Liver (tissue), 8 donors: ENCODE measurements at regions not wholly inside any gene's neighbourhood (a gene's known extent, or its start where the extent isn't known, plus 50 kb on each side); places are given as distances from the start of the nearest gene placed in this dataset.

ENCODE experiments used
- DNase-seq: peaks from one replicate; pipeline ENCODE4 v3.0.0-alpha.2; 2017; ENCODE audit warnings: low spot score
- H3K27ac ChIP-seq, 2 donors: one replicate each; pipeline ENCODE4 v1.7.0; 2013; ENCODE audit warnings: inconsistent platforms in 2 of 2, low read length in 2 of 2, control low read depth in 1 of 2, low read depth in 1 of 2, mild to moderate bottlenecking in 1 of 2
- H3K27me3 ChIP-seq, 4 donors: one replicate each; pipeline versions ENCODE4 v1.6.1 to v1.7.0; 2013; ENCODE audit warnings: low read length in 3 of 4, inconsistent platforms in 1 of 4, mild to moderate bottlenecking in 1 of 4, moderate library complexity in 1 of 4; ENCODE audit not compliant: control insufficient read depth in 4 of 4, insufficient read depth in 4 of 4
- H3K36me3 ChIP-seq, 4 donors: one replicate each; pipeline versions ENCODE4 v1.6.1 to v1.7.0; 2013; ENCODE audit warnings: low read length in 3 of 4, mild to moderate bottlenecking in 3 of 4, low read depth in 1 of 4, moderate library complexity in 1 of 4; ENCODE audit not compliant: control insufficient read depth in 4 of 4, insufficient read depth in 3 of 4
- H3K4me1 ChIP-seq, 4 donors: one replicate each; pipeline versions ENCODE4 v1.6.1 to v1.7.0; 2013; ENCODE audit warnings: low read length in 3 of 4, mild to moderate bottlenecking in 3 of 4, moderate library complexity in 1 of 4; ENCODE audit not compliant: control insufficient read depth in 4 of 4, insufficient read depth in 4 of 4
- H3K4me3 ChIP-seq, 3 donors: one replicate each; pipeline versions ENCODE4 v1.6.1 to v1.7.0; 2013; ENCODE audit warnings: low read length in 3 of 3, control low read depth in 1 of 3, low read depth in 1 of 3, mild to moderate bottlenecking in 1 of 3
- H3K9ac ChIP-seq, 2 donors: one replicate each; pipeline ENCODE4 v1.7.0; 2013; ENCODE audit warnings: low read length in 2 of 2, mild to moderate bottlenecking in 2 of 2, moderate library complexity in 2 of 2, control low read depth in 1 of 2, low read depth in 1 of 2
- H3K9me3 ChIP-seq, 4 donors: one replicate each; pipeline versions ENCODE4 v1.6.1 to v1.7.0; 2013; ENCODE audit warnings: low read length in 3 of 4; ENCODE audit not compliant: control insufficient read depth in 4 of 4
- CTCF ChIP-seq: fragments of 150-350 bp; IDR thresholded peaks from 2 replicates; pipeline ENCODE4 v1.5.1; 2017; ENCODE audit warnings: improper control_type of control experiment, low read depth, low read length; ENCODE audit not compliant: missing input control
- EGR1 ChIP-seq, 2 donors: IDR thresholded peaks; 2 replicates each; pipeline ENCODE4 v1.6.1; 2016 to 2018; ENCODE audit warnings: antibody characterized with exemption in 2 of 2, low read depth in 2 of 2
- FOXA1 ChIP-seq: IDR thresholded peaks from 2 replicates; pipeline ENCODE4 v1.6.1; 2016; ENCODE audit warnings: antibody characterized with exemption
- FOXA2 ChIP-seq: IDR thresholded peaks from 2 replicates; pipeline ENCODE4 v1.6.1; 2016; ENCODE audit warnings: antibody characterized with exemption
- GABPA ChIP-seq, 2 donors: IDR thresholded peaks in 1 of 2; conservative IDR thresholded peaks in 1 of 2; 2 replicates each; pipeline ENCODE4 v1.6.1; 2016; ENCODE audit warnings: antibody characterized with exemption in 2 of 2, mild to moderate bottlenecking in 1 of 2, moderate library complexity in 1 of 2
- HNF4A ChIP-seq, 2 donors: conservative IDR thresholded peaks; 2 replicates each; pipeline ENCODE4 v1.6.1; 2016; ENCODE audit warnings: antibody characterized with exemption in 2 of 2, mild to moderate bottlenecking in 2 of 2
- HNF4G ChIP-seq: IDR thresholded peaks from 2 replicates; pipeline ENCODE4 v1.6.1; 2016; ENCODE audit warnings: antibody characterized with exemption
- JUND ChIP-seq, 2 donors: IDR thresholded peaks; 2 replicates each; pipeline ENCODE4 v1.6.1; 2016; ENCODE audit warnings: antibody characterized with exemption in 2 of 2
- MAX ChIP-seq: IDR thresholded peaks from 2 replicates; pipeline ENCODE4 v1.6.1; 2016; ENCODE audit warnings: antibody characterized with exemption
- NR2F2 ChIP-seq: IDR thresholded peaks from 2 replicates; pipeline ENCODE4 v1.6.1; 2016; ENCODE audit warnings: antibody characterized with exemption
- RAD21 ChIP-seq, 2 donors: IDR thresholded peaks; 2 replicates each; pipeline ENCODE4 v1.6.1; 2016; ENCODE audit warnings: antibody characterized with exemption in 2 of 2, mild to moderate bottlenecking in 2 of 2
- REST ChIP-seq: IDR thresholded peaks from 2 replicates; pipeline ENCODE4 v1.6.1; 2016; ENCODE audit warnings: antibody characterized with exemption, mild to moderate bottlenecking
- RXRA ChIP-seq, 2 donors: IDR thresholded peaks; 2 replicates each; pipeline ENCODE4 v1.6.1; 2017 to 2018; ENCODE audit warnings: antibody characterized with exemption in 2 of 2, mild to moderate bottlenecking in 1 of 2
- SP1 ChIP-seq: IDR thresholded peaks from 2 replicates; pipeline ENCODE4 v1.6.1; 2018; ENCODE audit warnings: antibody characterized with exemption, mild to moderate bottlenecking
- TAF1 ChIP-seq: conservative IDR thresholded peaks from 2 replicates; pipeline ENCODE4 v1.6.1; 2016; ENCODE audit warnings: antibody characterized with exemption, mild to moderate bottlenecking
- YY1 ChIP-seq: IDR thresholded peaks from 2 replicates; pipeline ENCODE4 v1.6.1; 2016; ENCODE audit warnings: antibody characterized with exemption, mild to moderate bottlenecking
- ZBTB33 ChIP-seq: IDR thresholded peaks from 2 replicates; pipeline ENCODE4 v1.6.1; 2016; ENCODE audit warnings: antibody characterized with exemption
- WGBS: extraction: QIAGEN DNeasy Blood & Tissue Kit; methylation state at CpG from one replicate; pipeline ENCODE4 v1.1.7; 2013; 5-methylcytosine and 5-hydroxymethylcytosine counted together
- donor health status: healthy.
- donor health status: healthy.
- donor health status: healthy.
- donor health status: healthy.
- donor health status: healthy.

GRCh38 chr22:47356511-47357011, 594.1 kb downstream of the TBC1D22A start:
- peaks cover 0 to 5% (median 2%) of the 10 kb centered on the region in 4 donors for H3K9me3 ChIP-seq
- WGBS, result 62% methylated on average over 5 of the region's 5 CpGs
- peak; percentile 17 for DNase-seq
- H3K4me1 ChIP-seq, result no peaks in the 10 kb centered on the region
- H3K9ac ChIP-seq, result no peak overlapping the region
- H3K4me3 ChIP-seq, result no peak overlapping the region
- peaks cover 0 to 8% (median 0%) of the 10 kb centered on the region in 4 donors for H3K27me3 ChIP-seq
- no peak overlapping the region for H3K27ac ChIP-seq
- TF ChIP-seq HNF4G, result no peak
- no peak for TF ChIP-seq HNF4A (conservative IDR thresholded peaks at IDR 0.05)
- no peak for TF ChIP-seq CTCF
- TF ChIP-seq YY1, result no peak
- no peak for TF ChIP-seq ZBTB33
- TF ChIP-seq RAD21 (IDR thresholded peaks at IDR 0.05), result no peak
- no peak for TF ChIP-seq MAX
- no peak for TF ChIP-seq SP1
- TF ChIP-seq JUND (IDR thresholded peaks at IDR 0.05), result no peak
- no peak for TF ChIP-seq FOXA2
- TF ChIP-seq RXRA (IDR thresholded peaks at IDR 0.05), result no peak
- TF ChIP-seq FOXA1, result no peak
- TF ChIP-seq REST, result no peak
- no peak for TF ChIP-seq GABPA (IDR thresholded peaks at IDR 0.05 in 1 of 2, conservative IDR thresholded peaks at IDR 0.05 in 1 of 2)
- no peak for TF ChIP-seq NR2F2
- no peak for TF ChIP-seq TAF1
- TF ChIP-seq EGR1 (IDR thresholded peaks at IDR 0.05; ENCODE audit: low read depth in 2 of 2), result no peak
- H3K36me3 ChIP-seq, result no peaks in the 10 kb centered on the region
